NCI-H69 (cell line): ENCODE measurements at regions not wholly inside any gene's neighbourhood (a gene's known extent, or its start where the extent isn't known, plus 50 kb on each side); places are given as distances from the start of the nearest gene placed in this dataset.
A peak's percentile ranks its signal among the peaks of the same experiment; 100 is the strongest.
"Not testable (repeated sequence)": the region's sequence is repeated elsewhere in the genome, so short reads cannot be mapped to it uniquely, and the experiment has no call there.

Experiments used
- DNase-seq: peaks from one replicate; lab custom pipeline; 2025; lab: John Stamatoyannopoulos, UW

DNA sequence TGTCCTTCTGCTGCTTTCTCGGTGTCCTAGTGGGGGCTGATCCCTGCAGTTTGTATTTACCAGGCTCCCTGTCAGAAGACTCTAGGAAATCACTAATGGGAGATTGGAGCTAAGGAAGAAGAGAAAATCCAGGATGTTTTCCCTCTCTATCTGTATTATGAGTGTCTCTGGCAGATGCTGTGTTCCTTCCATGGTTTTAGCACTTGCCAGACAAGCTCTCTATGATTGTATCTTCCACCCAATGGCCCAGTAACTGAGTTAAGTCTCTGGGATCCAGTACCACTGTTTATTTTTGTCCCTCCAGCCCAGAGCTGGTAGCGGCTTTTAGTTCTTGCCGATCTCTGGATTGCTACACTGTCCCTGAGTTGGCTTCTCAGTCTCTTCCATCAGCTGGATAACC is 494.8 kb upstream of the SLC39A10 start:
- DNase-seq: no peak

- no peak for DNase-seq
Measured at GRCh38 chr2:195160963-195161362, 496.1 kb upstream of the SLC39A10 start.

DNA sequence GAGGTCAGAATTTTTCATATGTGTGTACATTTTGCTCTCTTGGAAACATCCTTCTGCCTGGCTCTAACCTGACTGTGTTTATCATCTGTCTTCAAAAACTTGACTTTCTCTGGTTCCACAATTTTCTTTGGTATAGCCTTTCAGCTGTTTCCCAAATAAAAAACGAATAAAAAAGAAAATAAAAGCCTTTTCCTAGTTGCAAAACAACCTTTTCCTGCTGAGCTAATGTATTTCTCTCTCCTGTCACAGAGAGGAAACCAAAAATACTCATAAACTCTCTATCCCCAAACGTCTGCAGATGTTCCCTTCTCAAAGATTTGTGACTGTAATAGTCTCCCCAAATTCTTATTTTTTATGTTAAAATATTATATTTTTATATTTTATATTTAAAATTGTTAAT is 505.3 kb upstream of the SLC39A10 start:
- no peak for DNase-seq

GRCh38 chr2:195150819-195151218 is 506.2 kb upstream of the SLC39A10 start:
- DNase-seq: no peak

DNA sequence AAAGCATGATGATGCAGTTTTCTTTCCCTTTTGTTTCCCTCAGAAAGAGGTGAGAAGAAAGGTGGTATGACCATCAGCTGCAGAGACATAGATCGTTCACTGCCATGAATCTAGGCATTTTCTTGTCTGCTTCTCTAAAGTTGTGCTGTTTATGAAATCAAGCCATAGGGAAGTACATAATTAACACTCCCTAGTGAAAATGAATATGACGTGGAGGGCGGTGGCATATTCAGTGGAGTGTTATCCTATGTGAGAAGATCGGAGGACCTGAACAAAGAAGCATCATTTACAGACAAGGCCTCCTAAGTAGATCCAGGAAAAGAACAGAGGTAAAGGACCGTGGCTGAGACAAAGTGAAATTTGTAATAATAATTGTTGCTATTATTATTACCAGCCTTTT is 509.0 kb upstream of the SLC39A10 start:
- DNase-seq: no peak

GRCh38 chr2:195146761-195147541 is 510.1 kb upstream of the SLC39A10 start:
- DNase-seq: no peak

DNA sequence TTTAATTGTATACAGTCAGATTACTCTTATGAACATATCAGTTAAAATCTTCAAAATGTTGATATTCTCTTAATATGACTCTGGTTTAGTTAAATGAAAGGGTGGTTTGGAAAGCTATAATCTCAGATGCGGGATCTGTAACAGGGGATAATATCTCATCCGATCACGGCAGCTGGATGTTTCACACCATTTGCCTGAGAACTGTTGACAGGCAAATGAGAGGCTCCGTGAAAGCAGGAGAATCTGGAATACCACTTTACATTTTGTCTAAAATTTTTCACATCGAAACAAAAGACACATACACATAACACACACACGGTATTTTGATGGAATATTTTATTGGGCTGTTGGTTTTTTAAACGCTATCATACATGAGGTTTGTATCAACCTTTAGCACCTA is 518.6 kb upstream of the SLC39A10 start:
- DNase-seq: no peak

DNA sequence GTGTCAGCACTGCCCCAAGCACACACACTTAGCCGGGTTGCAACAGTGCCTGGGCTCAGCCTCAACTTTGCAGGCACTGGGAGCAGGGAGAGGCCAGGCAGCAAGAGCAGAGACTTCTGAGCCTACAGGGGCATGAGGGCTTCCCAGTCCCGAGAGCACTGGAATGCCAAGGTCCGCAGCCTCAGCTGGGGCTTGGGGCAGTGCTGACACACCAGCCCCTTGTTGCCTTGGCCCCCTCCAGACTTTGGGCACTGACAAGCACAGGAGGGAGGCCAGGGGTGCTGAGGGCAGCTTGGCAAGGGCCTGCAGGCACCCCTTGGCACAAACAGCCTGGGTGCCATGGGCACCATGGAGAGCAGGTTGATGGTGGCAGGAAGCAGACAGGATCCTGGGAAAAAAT is 531.1 kb upstream of the SLC39A10 start:
- not testable (repeated sequence) for DNase-seq

- no peak for DNase-seq
Measured at GRCh38 chr2:195124391-195125079, 532.5 kb upstream of the SLC39A10 start.

- DNase-seq: no peak
Measured at GRCh38 chr2:195122653-195123052, 534.4 kb upstream of the SLC39A10 start.

- no peak for DNase-seq
Measured at GRCh38 chr2:195121341-195121740, 535.7 kb upstream of the SLC39A10 start.

- no peak for DNase-seq
Measured at GRCh38 chr2:195119231-195119630, 537.8 kb upstream of the SLC39A10 start.

DNA sequence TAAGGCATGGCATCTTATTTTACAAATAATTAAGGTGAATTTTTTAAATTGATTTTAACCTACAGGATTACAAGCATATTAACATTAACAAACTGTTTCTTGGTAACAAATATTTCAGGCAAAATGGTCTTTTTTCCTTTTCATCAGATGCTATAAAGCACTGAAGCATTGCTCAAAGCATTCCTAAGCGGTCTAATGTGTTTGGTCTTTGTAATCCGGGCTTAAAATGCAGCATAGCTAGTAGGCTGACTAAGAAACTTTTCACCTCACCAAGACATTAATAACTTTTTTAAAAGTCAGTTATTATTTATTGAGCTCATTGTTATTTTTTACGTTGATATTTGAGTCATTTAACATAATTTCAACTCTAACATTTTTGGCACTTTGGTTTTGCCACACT is 538.8 kb upstream of the SLC39A10 start:
- no peak for DNase-seq

- DNase-seq: no peak
Measured at GRCh38 chr2:195117011-195117410, 540.0 kb upstream of the SLC39A10 start.

GRCh38 chr2:195115738-195116137 is 541.3 kb upstream of the SLC39A10 start:
- DNase-seq: no peak

GRCh38 chr2:195108182-195108581 is 548.8 kb upstream of the SLC39A10 start:
- DNase-seq: no peak

- no peak for DNase-seq
Measured at GRCh38 chr2:195106681-195107380, 550.2 kb upstream of the SLC39A10 start.

- no peak for DNase-seq
Measured at GRCh38 chr2:195105581-195105980, 551.4 kb upstream of the SLC39A10 start.

GRCh38 chr2:195094330-195094729 is 562.7 kb upstream of the SLC39A10 start:
- no peak for DNase-seq

DNA sequence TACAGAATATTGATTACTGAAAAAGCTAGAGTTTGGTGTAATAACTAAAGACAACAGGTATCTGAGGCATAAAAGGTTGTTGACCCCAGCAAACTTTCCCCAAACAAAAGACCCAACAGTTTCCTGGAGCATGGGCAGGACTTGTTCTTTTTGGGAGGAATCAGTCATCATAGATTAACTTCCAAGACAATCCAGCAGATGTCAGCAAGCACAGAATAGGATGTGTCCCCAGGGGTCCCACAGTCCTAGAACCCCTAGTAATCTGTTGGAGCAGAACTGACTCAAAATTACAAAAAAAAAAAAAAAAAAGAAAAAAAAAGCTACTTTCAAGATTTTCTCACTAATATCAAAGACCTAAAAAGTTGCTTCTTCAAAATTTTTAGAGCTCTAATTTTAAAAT is 564.7 kb upstream of the SLC39A10 start:
- DNase-seq: peak; percentile 30

- DNase-seq: not testable (repeated sequence)
Measured at GRCh38 chr2:195072806-195073205, 584.2 kb upstream of the SLC39A10 start.

DNA sequence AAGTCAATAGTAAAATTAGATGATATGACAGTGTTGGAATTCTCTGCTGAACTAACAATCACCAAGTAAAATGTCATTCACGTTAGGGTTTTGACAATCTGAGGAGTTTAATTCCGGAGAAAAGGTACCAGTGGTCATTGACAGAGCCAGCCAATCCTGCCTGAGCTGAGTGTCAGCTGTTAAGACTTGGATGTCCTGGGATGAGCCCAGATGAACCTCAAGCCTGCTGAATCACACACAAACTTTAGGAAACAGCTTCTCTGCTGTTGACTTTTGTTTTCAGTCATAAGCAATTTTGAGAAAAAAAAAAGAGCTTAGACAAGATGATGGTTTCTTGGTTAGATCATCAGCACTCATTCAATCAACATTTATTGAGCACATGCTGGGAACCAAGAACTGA is 600.0 kb upstream of the SLC39A10 start:
- DNase-seq: no peak

DNA sequence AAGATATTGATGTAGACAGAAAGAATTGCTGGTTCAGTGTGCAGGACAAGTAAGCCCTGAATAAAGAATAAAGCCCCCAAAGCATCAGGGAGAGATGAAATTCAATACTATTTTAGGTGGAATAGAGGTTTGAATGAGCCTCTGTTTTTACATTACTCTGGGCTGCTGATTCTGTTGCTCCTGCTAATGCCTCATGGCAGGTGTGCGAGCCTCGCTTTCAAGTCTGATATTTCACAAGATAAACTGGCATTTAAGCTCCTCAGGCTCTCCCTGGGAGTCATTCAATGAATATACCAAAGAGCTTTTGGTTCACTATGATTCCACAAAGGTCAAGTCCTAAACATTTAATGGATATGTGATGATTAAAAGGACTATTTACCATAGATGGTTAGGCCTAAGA is 601.0 kb upstream of the SLC39A10 start:
- peak; percentile 75 for DNase-seq
